ENCODE measurements at regions not wholly inside any gene's neighbourhood (a gene's known extent, or its start where the extent isn't known, plus 50 kb on each side); places are given as distances from the start of the nearest gene placed in this dataset.

DNA sequence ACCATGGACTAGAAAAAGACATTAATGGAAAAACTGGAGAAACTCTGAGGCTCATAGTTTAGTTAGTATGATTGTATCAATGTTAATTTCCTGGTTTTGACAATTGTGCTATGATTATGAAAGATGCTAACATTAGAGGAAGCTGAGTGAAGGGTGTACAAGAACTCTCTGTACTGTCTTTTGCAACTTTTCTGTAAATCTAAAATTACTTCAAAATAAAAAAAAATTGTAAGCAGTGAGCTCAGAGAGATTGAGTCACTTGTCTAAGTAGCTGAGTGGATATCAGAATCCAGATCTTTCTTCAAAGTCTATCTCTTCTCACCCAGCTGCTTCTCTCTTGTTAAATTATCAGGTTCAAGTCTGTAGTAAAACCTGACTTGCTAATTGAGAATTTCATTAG is 181.1 kb downstream of the PLCE1 start:
- ChIA-PET POLR2A (no interaction called here), CTCF (interaction anchor here (0.9 kb wide), 1 partner anchor 51 kb away, joined by 3 read pairs; no protein-coding TSS in a partner anchor)
- TF ChIP-seq CHD4 (IDR thresholded peaks at IDR 0.05; ENCODE audit: borderline replicate concordance) (no peak), CEBPB (IDR thresholded peaks at IDR 0.05) (no peak), ZFP36 (IDR thresholded peaks at IDR 0.05; ENCODE audit: borderline replicate concordance, partially characterized antibody) (no peak), HOXB13 (CRISPR knock-in tag; IDR thresholded peaks at IDR 0.05; ENCODE audit: low read depth) (no peak), BHLHE40 (IDR thresholded peaks at IDR 0.05; ENCODE audit: low read depth, low read length) (no peak), SREBF2 (IDR thresholded peaks at IDR 0.05) (no peak), FOSB (CRISPR knock-in tag; IDR thresholded peaks at IDR 0.05) (no peak), USF2 (IDR thresholded peaks at IDR 0.05) (no peak), PHF8 (IDR thresholded peaks at IDR 0.05; ENCODE audit: borderline replicate concordance, low read depth) (no peak), NPAS2 (CRISPR knock-in tag; IDR thresholded peaks at IDR 0.05; ENCODE audit: borderline replicate concordance) (no peak), CBX2 (IDR thresholded peaks at IDR 0.05; ENCODE audit: borderline replicate concordance, low read depth) (no peak), EP300 (IDR thresholded peaks at IDR 0.05) (no peak), RAD21 (conservative IDR thresholded peaks at IDR 0.05 in 1 of 2, IDR thresholded peaks at IDR 0.05 in 1 of 2) (no peak)
- TF ChIP-seq, protein P1, sequence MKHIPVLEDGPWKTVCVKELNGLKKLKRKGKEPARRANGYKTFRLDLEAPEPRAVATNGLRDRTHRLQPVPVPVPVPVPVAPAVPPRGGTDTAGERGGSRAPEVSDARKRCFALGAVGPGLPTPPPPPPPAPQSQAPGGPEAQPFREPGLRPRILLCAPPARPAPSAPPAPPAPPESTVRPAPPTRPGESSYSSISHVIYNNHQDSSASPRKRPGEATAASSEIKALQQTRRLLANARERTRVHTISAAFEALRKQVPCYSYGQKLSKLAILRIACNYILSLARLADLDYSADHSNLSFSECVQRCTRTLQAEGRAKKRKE (CRISPR knock-in tag; IDR thresholded peaks at IDR 0.05; ENCODE audit: low read depth) = no peak
- no peak for ATAC-seq
- FAIRE-seq = no peak
- H3K4me3 ChIP-seq = no peak overlapping the region
- peaks cover 7% of the 10 kb centered on the region; the same call in 1 of the 3 replicates for H3K4me1 ChIP-seq
- H3K9me3 ChIP-seq = no peaks in the 10 kb centered on the region
- no peak for DNase-seq (ENCODE audit: low read depth in 1 of 2, low spot score in 1 of 2)
- no peak overlapping the region for H3K27ac ChIP-seq
- no peak overlapping the region for H3K4me2 ChIP-seq

GRCh38 chr10:94178475-94179253 is 184.1 kb downstream of the NOC3L start:
- H3K4me1 ChIP-seq = peaks cover 16% of the 10 kb centered on the region
- FAIRE-seq (peak; percentile 87), ATAC-seq (no peak), DNase-seq (ENCODE audit: low read depth in 1 of 2, low spot score in 1 of 2) (no peak)
- no peaks in the 10 kb centered on the region for H3K9me3 ChIP-seq
- no peak overlapping the region for H3K27ac ChIP-seq
- ChIA-PET POLR2A (no interaction called here), CTCF (interaction anchor here (1.3 to 1.5 kb wide), 3 partner anchors 15 to 262 kb away, joined by 3 to 4 read pairs (median 4); no protein-coding TSS in a partner anchor)
- TF ChIP-seq TP53 (CRISPR knock-in tag; IDR thresholded peaks at IDR 0.05) (no peak), FOSB (CRISPR knock-in tag; IDR thresholded peaks at IDR 0.05) (no peak), CBX2 (IDR thresholded peaks at IDR 0.05; ENCODE audit: borderline replicate concordance, low read depth) (no peak), RNF2 (IDR thresholded peaks at IDR 0.05; ENCODE audit: borderline replicate concordance, low read depth) (no peak)
- TF ChIP-seq, protein P2, sequence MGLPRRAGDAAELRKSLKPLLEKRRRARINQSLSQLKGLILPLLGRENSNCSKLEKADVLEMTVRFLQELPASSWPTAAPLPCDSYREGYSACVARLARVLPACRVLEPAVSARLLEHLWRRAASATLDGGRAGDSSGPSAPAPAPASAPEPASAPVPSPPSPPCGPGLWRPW (IDR thresholded peaks at IDR 0.05) = no peak
- H3K4me2 ChIP-seq = no peak overlapping the region
- WGBS (ENCODE audit: missing lambda C conversion rate) = 68% methylated on average over 5 of the region's 5 CpGs
- no peak overlapping the region for H3K4me3 ChIP-seq

GRCh38 chr10:94180576-94180975 is 182.2 kb downstream of the NOC3L start:
- no peak overlapping the region for H3K4me2 ChIP-seq
- WGBS (ENCODE audit: missing lambda C conversion rate) = 93% methylated on average over 2 of the region's 2 CpGs
- ChIA-PET CTCF (interaction anchor here (1.1 to 1.4 kb wide), 2 partner anchors 14 to 26 kb away, joined by 3 read pairs; no protein-coding TSS in a partner anchor), POLR2A (no interaction called here)
- H3K9me3 ChIP-seq = no peaks in the 10 kb centered on the region
- no peak overlapping the region for H3K27ac ChIP-seq
- peaks cover 20% of the 10 kb centered on the region for H3K4me1 ChIP-seq
- DNase-seq (ENCODE audit: low read depth in 1 of 2, low spot score in 1 of 2) (no peak), FAIRE-seq (no peak), ATAC-seq (no peak)
- H3K4me3 ChIP-seq = no peak overlapping the region
- no peak for TF ChIP-seq EHF (CRISPR knock-in tag; IDR thresholded peaks at IDR 0.05)

Measured in A549 (cell line).